Naive B cell (primary cell): ENCODE measurements at regions not wholly inside any gene's neighbourhood (a gene's known extent, or its start where the extent isn't known, plus 50 kb on each side); places are given as distances from the start of the nearest gene placed in this dataset.
"Not testable (repeated sequence)": the region's sequence is repeated elsewhere in the genome, so short reads cannot be mapped to it uniquely, and the experiment has no call there.

ENCODE experiments used
- ATAC-seq, 2 donors: fragments of 150-1000 bp; cut with Tn5 transposase; 2 replicates each; pipeline ENCODE4 v1.10.0; 2021; ENCODE audit warnings: low read depth in 2 of 2, mild to moderate bottlenecking in 2 of 2, moderate library complexity in 2 of 2
- DNase-seq: peaks from one replicate; pipeline ENCODE4 v3.0.0; 2022
- H3K27ac Mint-ChIP-seq, 6 donors: one replicate each; pipeline ENCODE4 v1.8.0; 2020 to 2022; ENCODE audit warnings: mild to moderate bottlenecking in 6 of 6, mixed read lengths in 6 of 6, moderate library complexity in 5 of 6, inconsistent platforms in 2 of 6
- H3K27me3 Mint-ChIP-seq, 3 donors: one replicate each; pipeline ENCODE4 v1.8.0; 2021 to 2022; ENCODE audit warnings: mixed read lengths in 3 of 3, mild to moderate bottlenecking in 1 of 3
- H3K36me3 Mint-ChIP-seq, 2 donors: one replicate each; pipeline ENCODE4 v1.8.0; 2020 to 2022; ENCODE audit warnings: mixed read lengths in 2 of 2, inconsistent platforms in 1 of 2, mild to moderate bottlenecking in 1 of 2
- H3K4me1 Mint-ChIP-seq, 3 donors: one replicate each; pipeline ENCODE4 v1.8.0; 2020 to 2022; ENCODE audit warnings: mixed read lengths in 3 of 3, inconsistent platforms in 1 of 3, mild to moderate bottlenecking in 1 of 3, moderate library complexity in 1 of 3
- H3K4me3 Mint-ChIP-seq, 8 donors: one replicate each; pipeline ENCODE4 v1.8.0; 2020 to 2022; ENCODE audit warnings: mild to moderate bottlenecking in 8 of 8, mixed read lengths in 8 of 8, moderate library complexity in 8 of 8, inconsistent platforms in 2 of 8
- H3K9me3 Mint-ChIP-seq, 7 donors: one replicate each; pipeline ENCODE4 v1.8.0; 2020 to 2022; ENCODE audit warnings: mixed read lengths in 7 of 7, mild to moderate bottlenecking in 5 of 7, inconsistent platforms in 2 of 7, moderate library complexity in 1 of 7

- H3K36me3 Mint-ChIP-seq, H3K27me3 Mint-ChIP-seq, DNase-seq, H3K27ac Mint-ChIP-seq, ATAC-seq, H3K4me3 Mint-ChIP-seq, H3K9me3 Mint-ChIP-seq, H3K4me1 Mint-ChIP-seq: not testable (repeated sequence)
These were observed 278.4 kb downstream of the SPATA31A6 start for GRCh38 chr9:42461863-42462262.

GRCh38 chr9:42463981-42464380 lies 280.5 kb downstream of the SPATA31A6 start:
- H3K4me1 Mint-ChIP-seq, H3K9me3 Mint-ChIP-seq, H3K36me3 Mint-ChIP-seq, H3K4me3 Mint-ChIP-seq, ATAC-seq, DNase-seq, H3K27me3 Mint-ChIP-seq, H3K27ac Mint-ChIP-seq: not testable (repeated sequence)

GRCh38 chr9:42470577-42470976 lies 287.1 kb downstream of the SPATA31A6 start:
- H3K9me3 Mint-ChIP-seq, H3K4me1 Mint-ChIP-seq, H3K27me3 Mint-ChIP-seq, H3K27ac Mint-ChIP-seq, ATAC-seq, DNase-seq, H3K4me3 Mint-ChIP-seq, H3K36me3 Mint-ChIP-seq: not testable (repeated sequence)

GRCh38 chr9:42490989-42491388 lies 307.5 kb downstream of the SPATA31A6 start:
- not testable (repeated sequence) for H3K4me3 Mint-ChIP-seq, H3K36me3 Mint-ChIP-seq, H3K9me3 Mint-ChIP-seq, DNase-seq, ATAC-seq, H3K27me3 Mint-ChIP-seq, H3K4me1 Mint-ChIP-seq, H3K27ac Mint-ChIP-seq

- not testable (repeated sequence) for H3K27ac Mint-ChIP-seq, ATAC-seq, H3K4me1 Mint-ChIP-seq, H3K9me3 Mint-ChIP-seq, H3K4me3 Mint-ChIP-seq, DNase-seq, H3K36me3 Mint-ChIP-seq
- peaks cover 0 to 21% (median 4%) of the 10 kb centered on the region in 3 donors for H3K27me3 Mint-ChIP-seq
These were observed 319.3 kb downstream of the SPATA31A6 start for GRCh38 chr9:42502620-42503264.

- ATAC-seq, H3K4me1 Mint-ChIP-seq, H3K4me3 Mint-ChIP-seq, H3K27ac Mint-ChIP-seq, H3K9me3 Mint-ChIP-seq, DNase-seq, H3K36me3 Mint-ChIP-seq: not testable (repeated sequence)
- peaks cover 0 to 13% (median 4%) of the 10 kb centered on the region in 3 donors for H3K27me3 Mint-ChIP-seq
These were observed 324.7 kb downstream of the SPATA31A6 start for GRCh38 chr9:42508111-42508510.

GRCh38 chr9:42513535-42513934 lies 330.1 kb downstream of the SPATA31A6 start:
- not testable (repeated sequence) for H3K4me1 Mint-ChIP-seq, H3K27ac Mint-ChIP-seq, DNase-seq, H3K36me3 Mint-ChIP-seq, H3K9me3 Mint-ChIP-seq, H3K4me3 Mint-ChIP-seq, H3K27me3 Mint-ChIP-seq, ATAC-seq

- not testable (repeated sequence) for H3K27me3 Mint-ChIP-seq, ATAC-seq, H3K4me3 Mint-ChIP-seq, H3K27ac Mint-ChIP-seq, H3K36me3 Mint-ChIP-seq, DNase-seq, H3K9me3 Mint-ChIP-seq, H3K4me1 Mint-ChIP-seq
These were observed 351.0 kb downstream of the SPATA31A6 start for GRCh38 chr9:42534325-42534983.

GRCh38 chr9:42534984-42535325 lies 351.5 kb downstream of the SPATA31A6 start:
- H3K4me1 Mint-ChIP-seq, H3K27me3 Mint-ChIP-seq, H3K4me3 Mint-ChIP-seq, H3K9me3 Mint-ChIP-seq, H3K27ac Mint-ChIP-seq, DNase-seq, H3K36me3 Mint-ChIP-seq: not testable (repeated sequence)
- peak; percentile 54 to 62 for ATAC-seq

- H3K27me3 Mint-ChIP-seq: not testable (repeated sequence)
These were observed 367.4 kb downstream of the SPATA31A6 start for GRCh38 chr9:42550789-42551357.

GRCh38 chr9:42568530-42568929 lies 385.1 kb downstream of the SPATA31A6 start:
- H3K4me3 Mint-ChIP-seq: peak overlapping the region in 2 of 8 donors; percentile 84 to 87
- not testable (repeated sequence) for H3K27me3 Mint-ChIP-seq, DNase-seq, H3K9me3 Mint-ChIP-seq, H3K36me3 Mint-ChIP-seq, ATAC-seq, H3K4me1 Mint-ChIP-seq
- H3K27ac Mint-ChIP-seq: peak overlapping the region in 1 of 6 donors; percentile 84

More at GRCh38 chr9:42550789-42551357, 367.4 kb downstream of the SPATA31A6 start:
- H3K27ac Mint-ChIP-seq, H3K36me3 Mint-ChIP-seq, H3K9me3 Mint-ChIP-seq, H3K4me1 Mint-ChIP-seq, H3K4me3 Mint-ChIP-seq: not testable (repeated sequence)
- peak; percentile 24 for DNase-seq
- peak; percentile 38 to 52 for ATAC-seq

GRCh38 chr9:42568942-42569556 lies 385.6 kb downstream of the SPATA31A6 start:
- not testable (repeated sequence) for H3K4me1 Mint-ChIP-seq, H3K27ac Mint-ChIP-seq, H3K27me3 Mint-ChIP-seq, ATAC-seq, H3K9me3 Mint-ChIP-seq, H3K36me3 Mint-ChIP-seq
- peak; percentile 37 for DNase-seq
- peak overlapping the region in 2 of 8 donors; percentile 84 to 87 for H3K4me3 Mint-ChIP-seq

GRCh38 chr9:42577851-42578250 lies 394.4 kb downstream of the SPATA31A6 start:
- not testable (repeated sequence) for H3K27me3 Mint-ChIP-seq, H3K4me3 Mint-ChIP-seq, H3K27ac Mint-ChIP-seq, H3K36me3 Mint-ChIP-seq, H3K9me3 Mint-ChIP-seq, ATAC-seq, DNase-seq, H3K4me1 Mint-ChIP-seq
